ENCODE measurements at regions not wholly inside any gene's neighbourhood (a gene's known extent, or its start where the extent isn't known, plus 50 kb on each side); places are given as distances from the start of the nearest gene placed in this dataset.

- TF ChIP-seq, protein P1, sequence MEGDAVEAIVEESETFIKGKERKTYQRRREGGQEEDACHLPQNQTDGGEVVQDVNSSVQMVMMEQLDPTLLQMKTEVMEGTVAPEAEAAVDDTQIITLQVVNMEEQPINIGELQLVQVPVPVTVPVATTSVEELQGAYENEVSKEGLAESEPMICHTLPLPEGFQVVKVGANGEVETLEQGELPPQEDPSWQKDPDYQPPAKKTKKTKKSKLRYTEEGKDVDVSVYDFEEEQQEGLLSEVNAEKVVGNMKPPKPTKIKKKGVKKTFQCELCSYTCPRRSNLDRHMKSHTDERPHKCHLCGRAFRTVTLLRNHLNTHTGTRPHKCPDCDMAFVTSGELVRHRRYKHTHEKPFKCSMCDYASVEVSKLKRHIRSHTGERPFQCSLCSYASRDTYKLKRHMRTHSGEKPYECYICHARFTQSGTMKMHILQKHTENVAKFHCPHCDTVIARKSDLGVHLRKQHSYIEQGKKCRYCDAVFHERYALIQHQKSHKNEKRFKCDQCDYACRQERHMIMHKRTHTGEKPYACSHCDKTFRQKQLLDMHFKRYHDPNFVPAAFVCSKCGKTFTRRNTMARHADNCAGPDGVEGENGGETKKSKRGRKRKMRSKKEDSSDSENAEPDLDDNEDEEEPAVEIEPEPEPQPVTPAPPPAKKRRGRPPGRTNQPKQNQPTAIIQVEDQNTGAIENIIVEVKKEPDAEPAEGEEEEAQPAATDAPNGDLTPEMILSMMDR (conservative IDR thresholded peaks at IDR 0.05): peak; percentile 52
- Histone ChIP-seq H3K27me3 (ENCODE audit: control insufficient read depth, insufficient read depth, low read length, poor library complexity, severe bottlenecking) (no peaks in the 10 kb centered on the region), H3K9ac (ENCODE audit: extremely low read depth, low read length, poor library complexity, severe bottlenecking) (no peak overlapping the region), H3K36me3 (ENCODE audit: control insufficient read depth, insufficient read depth, low read length) (no peaks in the 10 kb centered on the region), H3K4me1 (ENCODE audit: control insufficient read depth, insufficient read depth, low read length) (no peaks in the 10 kb centered on the region), H3K27ac (ENCODE audit: low read depth, low read length) (no peak overlapping the region), H3K9me3 (ENCODE audit: control insufficient read depth, low read length) (peaks cover 10% of the 10 kb centered on the region), H3K4me3 (ENCODE audit: low read length) (no peak overlapping the region)
- Mint-ChIP-seq H3K4me3 (no peak overlapping the region), H3K4me1 (peaks cover 8% of the 10 kb centered on the region), H3K36me3 (ENCODE audit: low read depth) (peaks cover 3% of the 10 kb centered on the region), H3K27me3 (ENCODE audit: insufficient read depth) (no peaks in the 10 kb centered on the region), H3K27ac (no peak overlapping the region), H3K9me3 (no peaks in the 10 kb centered on the region)
- no peak for DNase-seq
- WGBS, 2 experiments (ENCODE audit: insufficient coverage in 1 of 2, insufficient read length in 1 of 2): 79 to 85% methylated on average over 2 to 3 of the region's 3 CpGs
These were observed 108.2 kb upstream of the TNC start for GRCh38 chr9:115226152-115226551.

DNA sequence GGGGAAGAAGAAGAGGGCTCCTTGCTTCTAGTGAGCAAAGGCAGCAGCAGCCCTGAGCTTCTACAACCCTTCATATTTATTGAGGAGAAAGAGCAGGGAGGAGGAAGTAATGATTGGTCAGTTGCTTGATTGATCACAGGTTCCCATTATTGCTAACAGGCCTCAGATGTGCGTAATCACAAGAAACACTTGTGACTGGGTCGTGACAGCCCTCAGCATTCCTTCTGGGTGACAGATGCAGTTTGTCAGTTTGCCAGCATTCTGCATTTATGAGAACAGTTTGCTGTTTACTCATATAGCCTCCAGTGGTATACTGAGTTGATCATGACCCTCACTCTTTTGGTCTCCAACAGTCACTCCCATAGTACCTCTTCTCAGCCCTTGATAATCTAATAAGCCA, 111.5 kb upstream of the TNC start:
- H3K27ac ChIP-seq (ENCODE audit: low read depth, low read length): no peak overlapping the region
- peaks cover 3% of the 10 kb centered on the region for H3K36me3 Mint-ChIP-seq (ENCODE audit: low read depth)
- TF ChIP-seq, protein P1 (conservative IDR thresholded peaks at IDR 0.05): no peak
- H3K27me3 Mint-ChIP-seq (ENCODE audit: insufficient read depth): no peaks in the 10 kb centered on the region
- no peaks in the 10 kb centered on the region for H3K9me3 Mint-ChIP-seq
- 92 to 97% methylated on average over 2 of the region's 2 CpGs for WGBS, 2 experiments (ENCODE audit: insufficient coverage in 1 of 2, insufficient read length in 1 of 2)
- no peak overlapping the region for H3K9ac ChIP-seq (ENCODE audit: extremely low read depth, low read length, poor library complexity, severe bottlenecking)
- H3K27ac Mint-ChIP-seq: no peak overlapping the region
- H3K4me3 ChIP-seq (ENCODE audit: low read length): no peak overlapping the region
- peaks cover 5% of the 10 kb centered on the region for H3K4me1 Mint-ChIP-seq
- no peaks in the 10 kb centered on the region for H3K27me3 ChIP-seq (ENCODE audit: control insufficient read depth, insufficient read depth, low read length, poor library complexity, severe bottlenecking)
- DNase-seq: no peak
- H3K36me3 ChIP-seq (ENCODE audit: control insufficient read depth, insufficient read depth, low read length): no peaks in the 10 kb centered on the region
- H3K9me3 ChIP-seq (ENCODE audit: control insufficient read depth, low read length): peaks cover 10% of the 10 kb centered on the region
- H3K4me1 ChIP-seq (ENCODE audit: control insufficient read depth, insufficient read depth, low read length): no peaks in the 10 kb centered on the region
- H3K4me3 Mint-ChIP-seq: no peak overlapping the region

GRCh38 chr9:115230924-115231515, 113.1 kb upstream of the TNC start:
- H3K4me3 Mint-ChIP-seq: no peak overlapping the region
- H3K9me3 Mint-ChIP-seq: no peaks in the 10 kb centered on the region
- no peaks in the 10 kb centered on the region for H3K4me1 ChIP-seq (ENCODE audit: control insufficient read depth, insufficient read depth, low read length)
- H3K36me3 ChIP-seq (ENCODE audit: control insufficient read depth, insufficient read depth, low read length): no peaks in the 10 kb centered on the region
- H3K27ac ChIP-seq (ENCODE audit: low read depth, low read length): no peak overlapping the region
- TF ChIP-seq, protein P1 (conservative IDR thresholded peaks at IDR 0.05): no peak
- peaks cover 4% of the 10 kb centered on the region for H3K4me1 Mint-ChIP-seq
- 94 to 95% methylated on average over 2 to 3 of the region's 3 CpGs for WGBS, 2 experiments (ENCODE audit: insufficient coverage in 1 of 2, insufficient read length in 1 of 2)
- DNase-seq: no peak
- H3K4me3 ChIP-seq (ENCODE audit: low read length): no peak overlapping the region
- H3K9ac ChIP-seq (ENCODE audit: extremely low read depth, low read length, poor library complexity, severe bottlenecking): no peak overlapping the region
- no peaks in the 10 kb centered on the region for H3K27me3 Mint-ChIP-seq (ENCODE audit: insufficient read depth)
- H3K27me3 ChIP-seq (ENCODE audit: control insufficient read depth, insufficient read depth, low read length, poor library complexity, severe bottlenecking): no peaks in the 10 kb centered on the region
- H3K27ac Mint-ChIP-seq: no peak overlapping the region
- peaks cover 10% of the 10 kb centered on the region for H3K9me3 ChIP-seq (ENCODE audit: control insufficient read depth, low read length)
- peaks cover 7% of the 10 kb centered on the region for H3K36me3 Mint-ChIP-seq (ENCODE audit: low read depth)

Data from endodermal cell (in vitro differentiated cells).